SU-DHL-6 (cell line): ENCODE measurements at regions not wholly inside any gene's neighbourhood (a gene's known extent, or its start where the extent isn't known, plus 50 kb on each side); places are given as distances from the start of the nearest gene placed in this dataset.

Source experiments
- H2AFZ ChIP-seq: fragments of 200-600 bp; sonication (generic); 2 replicates; pipeline ENCODE4 v1.6.1; 2014; ENCODE audit warnings: low read depth, mild to moderate bottlenecking, moderate library complexity, mixed read lengths, antibody characterized with exemption, low read length; ENCODE audit not compliant: severe bottlenecking
- H3F3A ChIP-seq: fragments of 200-600 bp; shearing (Covaris generic); 2 replicates; pipeline ENCODE4 v1.6.0; 2016; ENCODE audit warnings: antibody characterized with exemption, mild to moderate bottlenecking; ENCODE audit not compliant: insufficient read depth
- H3K27ac ChIP-seq: fragments of 200-600 bp; sonication (generic); 2 replicates; pipeline ENCODE4 v1.5.1; 2016; ENCODE audit warnings: low read depth, mild to moderate bottlenecking, low read length, moderate library complexity, mixed read lengths
- H3K27me3 ChIP-seq: fragments of 200-600 bp; sonication (generic), shearing (Covaris generic); 2 replicates; pipeline ENCODE4 v1.6.0; 2014; ENCODE audit warnings: mild to moderate bottlenecking, low read length
- H3K36me3 ChIP-seq: fragments of 200-600 bp; sonication (generic); 2 replicates; pipeline ENCODE4 v1.6.1; 2014; ENCODE audit warnings: mild to moderate bottlenecking, low read length, mixed read lengths
- H3K4me2 ChIP-seq: fragments of 300-600, 200-600 bp; shearing (Covaris generic), sonication (generic); 2 replicates; pipeline ENCODE4 v1.6.0; 2014; ENCODE audit warnings: low read length, low read depth, mild to moderate bottlenecking; ENCODE audit not compliant: poor library complexity, severe bottlenecking
- H3K4me3 ChIP-seq: fragments of 200-600 bp; sonication (generic); 2 replicates; pipeline ENCODE4 v1.5.1; 2014; ENCODE audit warnings: antibody characterized with exemption, low read length, mild to moderate bottlenecking, mixed read lengths; ENCODE audit not compliant: insufficient read depth, poor library complexity, severe bottlenecking
- H3K79me2 ChIP-seq: fragments of 200-600 bp; sonication (generic); 2 replicates; pipeline ENCODE4 v1.6.1; 2014; ENCODE audit warnings: mild to moderate bottlenecking, low read length, moderate library complexity; ENCODE audit not compliant: insufficient read depth
- H3K9ac ChIP-seq: fragments of 200-600 bp; sonication (generic); 2 replicates; pipeline ENCODE4 v1.7.0; 2014; ENCODE audit warnings: mild to moderate bottlenecking, low read length
- H3K9me2 ChIP-seq: fragments of 200-600 bp; sonication (generic); replicated peaks from 2 replicates; pipeline ENCODE4 v1.6.1; 2014; ENCODE audit warnings: low read length; ENCODE audit not compliant: insufficient read depth
- H3K9me3 ChIP-seq: fragments of 200-600 bp; sonication (generic); 2 replicates; pipeline ENCODE4 v1.6.1; 2014; ENCODE audit warnings: low read length, mixed read lengths; ENCODE audit not compliant: insufficient read depth
- H4K20me1 ChIP-seq: fragments of 200-600 bp; sonication (generic); 2 replicates; pipeline ENCODE4 v1.6.1; 2014; ENCODE audit warnings: low read depth, mild to moderate bottlenecking, antibody characterized with exemption, low read length, moderate library complexity, mixed read lengths
- EZH2phosphoT487 ChIP-seq: fragments of 200-600 bp; sonication (generic), shearing (Covaris generic); conservative IDR thresholded peaks from 2 replicates; pipeline ENCODE4 v1.6.1; 2018; ENCODE audit warnings: mild to moderate bottlenecking, antibody characterized with exemption, low read length, moderate library complexity, mixed read lengths
- TF ChIP-seq, protein P1 (sequence below): fragments of 200-600 bp; sonication (generic); IDR thresholded peaks from one replicate; pipeline ENCODE4 v1.5.1; 2017; ENCODE audit warnings: antibody characterized with exemption, mild to moderate bottlenecking, low read length, moderate library complexity; ENCODE audit not compliant: insufficient read depth, poor library complexity, severe bottlenecking

- Histone ChIP-seq H3F3A (no peaks in the 10 kb centered on the region), H2AFZ (no peak overlapping the region), H3K4me3 (no peak overlapping the region), H3K9ac (no peak overlapping the region), H4K20me1 (no peaks in the 10 kb centered on the region), H3K9me3 (0 out of 2 replicates have a peak, but pooled peaks cover 4% of the 10 kb centered on the region), H3K79me2 (no peaks in the 10 kb centered on the region), H3K36me3 (no peaks in the 10 kb centered on the region), H3K27ac (no peak overlapping the region), H3K4me2 (no peak overlapping the region), H3K27me3 (no peaks in the 10 kb centered on the region), H3K9me2 (no peaks in the 10 kb centered on the region)
- no peak for TF ChIP-seq EZH2phosphoT487
- TF ChIP-seq, protein P1, sequence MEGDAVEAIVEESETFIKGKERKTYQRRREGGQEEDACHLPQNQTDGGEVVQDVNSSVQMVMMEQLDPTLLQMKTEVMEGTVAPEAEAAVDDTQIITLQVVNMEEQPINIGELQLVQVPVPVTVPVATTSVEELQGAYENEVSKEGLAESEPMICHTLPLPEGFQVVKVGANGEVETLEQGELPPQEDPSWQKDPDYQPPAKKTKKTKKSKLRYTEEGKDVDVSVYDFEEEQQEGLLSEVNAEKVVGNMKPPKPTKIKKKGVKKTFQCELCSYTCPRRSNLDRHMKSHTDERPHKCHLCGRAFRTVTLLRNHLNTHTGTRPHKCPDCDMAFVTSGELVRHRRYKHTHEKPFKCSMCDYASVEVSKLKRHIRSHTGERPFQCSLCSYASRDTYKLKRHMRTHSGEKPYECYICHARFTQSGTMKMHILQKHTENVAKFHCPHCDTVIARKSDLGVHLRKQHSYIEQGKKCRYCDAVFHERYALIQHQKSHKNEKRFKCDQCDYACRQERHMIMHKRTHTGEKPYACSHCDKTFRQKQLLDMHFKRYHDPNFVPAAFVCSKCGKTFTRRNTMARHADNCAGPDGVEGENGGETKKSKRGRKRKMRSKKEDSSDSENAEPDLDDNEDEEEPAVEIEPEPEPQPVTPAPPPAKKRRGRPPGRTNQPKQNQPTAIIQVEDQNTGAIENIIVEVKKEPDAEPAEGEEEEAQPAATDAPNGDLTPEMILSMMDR, result no peak
Measured at GRCh38 chr13:110777251-110777820, 63.8 kb downstream of the ING1 start.

- no peaks in the 10 kb centered on the region for H3F3A ChIP-seq
- H2AFZ ChIP-seq, result no peak overlapping the region
- no peaks in the 10 kb centered on the region for H3K9me2 ChIP-seq
- H3K4me2 ChIP-seq, result no peak overlapping the region
- TF ChIP-seq, protein P1, result no peak
- no peak for TF ChIP-seq EZH2phosphoT487
- no peak overlapping the region for H3K27ac ChIP-seq
- no peak overlapping the region for H3K9ac ChIP-seq
- H4K20me1 ChIP-seq, result no peaks in the 10 kb centered on the region
- 0 out of 2 replicates have a peak, but pooled peaks cover under 1% of the 10 kb centered on the region for H3K27me3 ChIP-seq
- H3K79me2 ChIP-seq, result no peaks in the 10 kb centered on the region
- H3K36me3 ChIP-seq, result no peaks in the 10 kb centered on the region
- H3K4me3 ChIP-seq, result no peak overlapping the region
- peaks cover 5% of the 10 kb centered on the region; the same call in 1 of the 2 replicates for H3K9me3 ChIP-seq
Measured at GRCh38 chr13:110779022-110779421, 65.5 kb downstream of the ING1 start.

- Histone ChIP-seq H3K79me2 (no peaks in the 10 kb centered on the region), H3K4me3 (no peak overlapping the region), H4K20me1 (no peaks in the 10 kb centered on the region), H3K27me3 (0 out of 2 replicates have a peak, but pooled peaks cover 2% of the 10 kb centered on the region), H3K9ac (no peak overlapping the region), H2AFZ (no peak overlapping the region), H3K9me3 (peaks cover 5% of the 10 kb centered on the region; the same call in 1 of the 2 replicates), H3K27ac (no peak overlapping the region), H3K4me2 (no peak overlapping the region), H3F3A (no peaks in the 10 kb centered on the region), H3K9me2 (no peaks in the 10 kb centered on the region), H3K36me3 (no peaks in the 10 kb centered on the region)
- TF ChIP-seq, protein P1, result no peak
- TF ChIP-seq EZH2phosphoT487, result no peak
Measured at GRCh38 chr13:110780422-110780821, 66.9 kb downstream of the ING1 start.
